Upper lobe of left lung (tissue), 6 donors: ENCODE measurements at regions not wholly inside any gene's neighbourhood (a gene's known extent, or its start where the extent isn't known, plus 50 kb on each side); places are given as distances from the start of the nearest gene placed in this dataset.
A peak's percentile ranks its signal among the peaks of the same experiment; 100 is the strongest.

Experiments
- ATAC-seq, 2 donors: fragments of 200-7000 bp; cut with Tn5 transposase; one replicate each; pipeline ENCODE4 v1.9.1; 2022; ENCODE audit warnings: mild to moderate bottlenecking in 2 of 2, moderate library complexity in 2 of 2; ENCODE audit not compliant: low FRiP score in 2 of 2
- DNase-seq, 2 donors: peaks; one replicate each; pipeline ENCODE4 v3.0.0-alpha.2; 2019 to 2020
- H3K27ac ChIP-seq, 4 donors: fragments of 200-600 bp; sonication (generic); one replicate each; pipeline ENCODE4 v1.5.1; 2016 to 2019
- H3K27me3 ChIP-seq, 4 donors: fragments of 200-600 bp; sonication (generic); one replicate each; pipeline ENCODE4 v1.5.1; 2017 to 2019
- H3K36me3 ChIP-seq, 4 donors: fragments of 200-600 bp; sonication (generic); one replicate each; pipeline ENCODE4 v1.5.1; 2016 to 2019
- H3K4me1 ChIP-seq, 4 donors: fragments of 200-600 bp; sonication (generic); one replicate each; pipeline ENCODE4 v1.5.1; 2018 to 2019
- H3K4me3 ChIP-seq, 4 donors: fragments of 200-600 bp; sonication (generic); one replicate each; pipeline ENCODE4 v1.5.1; 2017 to 2019; ENCODE audit warnings: mild to moderate bottlenecking in 2 of 4, moderate library complexity in 1 of 4
- H3K9me3 ChIP-seq, 4 donors: fragments of 200-600 bp; sonication (generic); one replicate each; pipeline ENCODE4 v1.5.1; 2018 to 2019
- CTCF ChIP-seq, 6 experiments: fragments of 450-650 bp in 4 of 6; fragments of 200-600 bp in 2 of 6; sonication (generic) in 2 of 6; IDR thresholded peaks; one replicate each; pipeline ENCODE4 v1.5.1; 2016 to 2019; ENCODE audit warnings: antibody characterized with exemption in 6 of 6
- EP300 ChIP-seq, 4 donors: sonication (generic); formaldehyde crosslinking; IDR thresholded peaks; one replicate each; pipeline ENCODE4 v1.5.1; 2017; ENCODE audit warnings: antibody characterized with exemption in 4 of 4, control low read depth in 2 of 4
- POLR2A ChIP-seq, 4 donors: fragments of 450-650 bp; IDR thresholded peaks; one replicate each; pipeline ENCODE4 v1.5.1; 2016 to 2017; ENCODE audit warnings: antibody characterized with exemption in 4 of 4, mild to moderate bottlenecking in 2 of 4
- POLR2AphosphoS5 ChIP-seq, 2 donors: sonication (generic); formaldehyde crosslinking; IDR thresholded peaks; one replicate each; pipeline ENCODE4 v1.5.1; 2017; ENCODE audit warnings: antibody characterized with exemption in 2 of 2
- WGBS, 2 donors: methylation state at CpG; one replicate each; pipeline ENCODE4 v1.1.5; 2017 to 2018; 5-methylcytosine and 5-hydroxymethylcytosine counted together
- donor health status: DM: no; HTN: no; CAD: no; lungs with moderate emphysema.
- donor health status: DM: no; HTN: yes; CAD: no; lungs with severe emphysema.

GRCh38 chr10:33414841-33415240 is 80.4 kb upstream of the NRP1 start:
- 83 to 95% methylated on average over 1 of the region's 1 CpG for WGBS, 2 donors

DNA sequence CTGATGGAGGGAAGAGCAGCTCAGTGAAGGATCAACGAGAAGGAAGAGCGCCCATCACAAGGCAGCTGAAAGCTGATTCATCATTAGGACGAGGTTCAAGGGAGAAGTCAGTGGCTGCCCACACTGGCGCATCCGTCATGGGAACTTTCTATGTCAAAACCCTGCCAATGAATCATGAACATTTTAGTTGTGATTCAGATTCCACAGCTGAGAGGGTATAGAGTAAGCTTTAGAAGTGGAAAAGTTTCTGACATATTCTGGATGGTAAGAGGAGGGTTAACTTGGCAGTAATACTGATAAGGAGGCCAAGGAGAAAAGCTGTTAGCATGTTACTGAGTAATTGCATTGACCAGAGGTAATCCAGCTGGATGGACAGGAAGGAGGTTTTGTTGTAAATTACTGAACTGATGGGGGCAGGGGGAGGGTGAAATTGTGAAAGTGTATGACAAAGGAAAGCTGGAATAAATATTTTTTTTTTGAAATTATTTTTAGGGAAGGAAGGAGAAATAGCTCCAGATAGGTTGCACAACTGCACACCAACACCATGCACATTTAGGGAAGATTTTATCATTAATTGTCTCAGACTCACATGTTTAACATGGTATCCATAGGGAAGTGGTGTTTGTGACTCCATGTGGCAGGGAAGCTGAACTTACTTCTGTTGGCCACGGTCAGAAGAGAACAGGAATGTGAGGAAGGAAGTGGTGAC is 78.3 kb upstream of the NRP1 start:
- Histone ChIP-seq H3K9me3 (no peaks in the 10 kb centered on the region), H3K36me3 (no peaks in the 10 kb centered on the region), H3K4me1 (peaks cover 0 to 9% (median 0%) of the 10 kb centered on the region in 4 donors), H3K4me3 (no peak overlapping the region), H3K27ac (peak overlapping the region; percentile 4 to 50 (median 16)), H3K27me3 (no peaks in the 10 kb centered on the region)
- ATAC-seq (peak; percentile 38 to 82), DNase-seq (peak in 1 of 2 donors; percentile 42)
- 49 to 60% methylated on average over 6 of the region's 6 CpGs for WGBS, 2 donors
- TF ChIP-seq POLR2A (IDR thresholded peaks at IDR 0.05) (no peak), EP300 (IDR thresholded peaks at IDR 0.05) (peak in 1 of 4 donors; percentile 7), POLR2AphosphoS5 (IDR thresholded peaks at IDR 0.05) (peak in 1 of 2 donors; percentile 53), CTCF (IDR thresholded peaks at IDR 0.05) (no peak)

More at GRCh38 chr10:33414841-33415240, 80.4 kb upstream of the NRP1 start:
- DNase-seq (no peak), ATAC-seq (no peak)
- peaks cover 0 to 9% (median 0%) of the 10 kb centered on the region in 4 donors for H3K4me1 ChIP-seq
- H3K27me3 ChIP-seq, result no peaks in the 10 kb centered on the region
- H3K9me3 ChIP-seq, result no peaks in the 10 kb centered on the region
- TF ChIP-seq EP300 (IDR thresholded peaks at IDR 0.05) (no peak), POLR2AphosphoS5 (IDR thresholded peaks at IDR 0.05) (no peak), CTCF (IDR thresholded peaks at IDR 0.05) (no peak), POLR2A (IDR thresholded peaks at IDR 0.05) (no peak)
- H3K36me3 ChIP-seq, result no peaks in the 10 kb centered on the region
- no peak overlapping the region for H3K27ac ChIP-seq
- no peak overlapping the region for H3K4me3 ChIP-seq

DNA sequence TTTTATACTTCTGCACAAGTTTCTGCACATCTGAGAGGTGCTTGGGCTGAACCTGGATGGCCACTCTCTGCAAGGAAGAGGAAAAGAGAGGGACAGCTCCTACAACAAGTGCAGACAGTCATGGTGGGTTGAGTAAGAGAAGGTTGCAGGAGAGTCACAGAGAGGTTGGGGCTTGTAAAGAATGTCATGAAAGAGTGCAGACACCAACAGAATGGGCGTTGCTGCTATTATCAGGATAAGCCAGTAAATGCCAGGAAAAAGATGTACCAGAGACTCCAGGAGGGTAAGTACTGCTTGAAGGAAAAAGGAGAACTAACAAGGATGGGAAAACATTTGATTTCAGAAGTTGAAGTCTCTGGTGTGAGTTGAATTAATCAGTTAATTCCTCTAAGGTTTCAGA is 77.8 kb upstream of the NRP1 start:
- no peaks in the 10 kb centered on the region for H3K27me3 ChIP-seq

GRCh38 chr10:33410860-33411234 is 76.4 kb upstream of the NRP1 start:
- no peak for DNase-seq
- Histone ChIP-seq H3K27me3 (no peaks in the 10 kb centered on the region), H3K4me1 (peaks cover 0 to 9% (median 0%) of the 10 kb centered on the region in 4 donors), H3K4me3 (no peak overlapping the region), H3K9me3 (no peaks in the 10 kb centered on the region), H3K36me3 (no peaks in the 10 kb centered on the region), H3K27ac (no peak overlapping the region)
- 81 to 91% methylated on average over 4 of the region's 4 CpGs for WGBS, 2 donors
- TF ChIP-seq POLR2A (IDR thresholded peaks at IDR 0.05), result no peak
- no peak for TF ChIP-seq EP300 (IDR thresholded peaks at IDR 0.05)
- TF ChIP-seq POLR2AphosphoS5 (IDR thresholded peaks at IDR 0.05), result no peak
- TF ChIP-seq CTCF (IDR thresholded peaks at IDR 0.05), result no peak
- ATAC-seq, result no peak

More for the DNA sequence above, 77.8 kb upstream of the NRP1 start:
- 61 to 64% methylated on average over 1 of the region's 1 CpG for WGBS, 2 donors
- Histone ChIP-seq H3K36me3 (no peaks in the 10 kb centered on the region), H3K4me1 (peaks cover 0 to 9% (median 0%) of the 10 kb centered on the region in 4 donors), H3K4me3 (no peak overlapping the region), H3K9me3 (no peaks in the 10 kb centered on the region), H3K27ac (peak overlapping the region in 3 of 4 donors; percentile 14 to 50 (median 19))
- TF ChIP-seq EP300 (IDR thresholded peaks at IDR 0.05) (no peak), CTCF (IDR thresholded peaks at IDR 0.05) (no peak), POLR2AphosphoS5 (IDR thresholded peaks at IDR 0.05) (no peak), POLR2A (IDR thresholded peaks at IDR 0.05) (no peak)
- DNase-seq (no peak), ATAC-seq (peak in 1 of 2 donors; percentile 6)
